Suprapubic skin (tissue), 4 donors: ENCODE measurements at regions not wholly inside any gene's neighbourhood (a gene's known extent, or its start where the extent isn't known, plus 50 kb on each side); places are given as distances from the start of the nearest gene placed in this dataset.
"Not testable (repeated sequence)": the region's sequence is repeated elsewhere in the genome, so short reads cannot be mapped to it uniquely, and the experiment has no call there.

Source experiments
- POLR2A ChIP-seq, 2 donors: fragments of 450-650 bp; IDR thresholded peaks; one replicate each; pipeline ENCODE4 v1.6.1; 2017; ENCODE audit warnings: antibody characterized with exemption in 2 of 2, mild to moderate bottlenecking in 2 of 2, moderate library complexity in 2 of 2
- POLR2AphosphoS5 ChIP-seq, 3 donors: sonication (generic); formaldehyde crosslinking; IDR thresholded peaks; one replicate each; pipeline ENCODE4 v1.6.1; 2017; ENCODE audit warnings: antibody characterized with exemption in 3 of 3
- TF ChIP-seq, protein P1 (sequence below), 2 donors: fragments of 200-600 bp in 1 of 2; fragments of 450-650 bp in 1 of 2; sonication (generic) in 1 of 2; IDR thresholded peaks; one replicate each; pipeline ENCODE4 v1.5.1; 2016 to 2019; ENCODE audit warnings: antibody characterized with exemption in 2 of 2, mild to moderate bottlenecking in 1 of 2, moderate library complexity in 1 of 2

DNA sequence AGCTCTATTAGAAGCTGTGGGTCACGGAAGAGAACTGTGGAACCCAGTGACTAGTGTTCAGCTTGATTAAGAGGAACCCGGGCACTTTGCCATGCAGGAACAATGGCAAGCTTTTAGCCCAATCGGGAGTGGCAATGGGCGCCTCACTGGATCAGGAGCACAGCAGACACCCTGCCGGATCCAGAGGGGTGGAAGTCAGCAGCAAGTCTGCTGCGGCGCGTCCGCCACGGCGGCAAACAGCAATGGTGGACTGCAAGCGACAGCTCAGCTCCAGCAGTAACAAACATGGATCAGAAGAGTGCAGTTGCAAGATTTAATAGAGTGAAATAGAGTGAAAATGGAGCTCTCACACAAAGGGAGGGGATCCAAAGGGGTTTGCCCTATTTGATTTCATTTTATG lies 220.8 kb upstream of the EPHA3 start:
- TF ChIP-seq, protein P1, sequence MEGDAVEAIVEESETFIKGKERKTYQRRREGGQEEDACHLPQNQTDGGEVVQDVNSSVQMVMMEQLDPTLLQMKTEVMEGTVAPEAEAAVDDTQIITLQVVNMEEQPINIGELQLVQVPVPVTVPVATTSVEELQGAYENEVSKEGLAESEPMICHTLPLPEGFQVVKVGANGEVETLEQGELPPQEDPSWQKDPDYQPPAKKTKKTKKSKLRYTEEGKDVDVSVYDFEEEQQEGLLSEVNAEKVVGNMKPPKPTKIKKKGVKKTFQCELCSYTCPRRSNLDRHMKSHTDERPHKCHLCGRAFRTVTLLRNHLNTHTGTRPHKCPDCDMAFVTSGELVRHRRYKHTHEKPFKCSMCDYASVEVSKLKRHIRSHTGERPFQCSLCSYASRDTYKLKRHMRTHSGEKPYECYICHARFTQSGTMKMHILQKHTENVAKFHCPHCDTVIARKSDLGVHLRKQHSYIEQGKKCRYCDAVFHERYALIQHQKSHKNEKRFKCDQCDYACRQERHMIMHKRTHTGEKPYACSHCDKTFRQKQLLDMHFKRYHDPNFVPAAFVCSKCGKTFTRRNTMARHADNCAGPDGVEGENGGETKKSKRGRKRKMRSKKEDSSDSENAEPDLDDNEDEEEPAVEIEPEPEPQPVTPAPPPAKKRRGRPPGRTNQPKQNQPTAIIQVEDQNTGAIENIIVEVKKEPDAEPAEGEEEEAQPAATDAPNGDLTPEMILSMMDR (IDR thresholded peaks at IDR 0.05), result not testable (repeated sequence)
- not testable (repeated sequence) for TF ChIP-seq POLR2A, POLR2AphosphoS5 (IDR thresholded peaks at IDR 0.05)
